ENCODE measurements at regions not wholly inside any gene's neighbourhood (a gene's known extent, or its start where the extent isn't known, plus 50 kb on each side); places are given as distances from the start of the nearest gene placed in this dataset.

DNA sequence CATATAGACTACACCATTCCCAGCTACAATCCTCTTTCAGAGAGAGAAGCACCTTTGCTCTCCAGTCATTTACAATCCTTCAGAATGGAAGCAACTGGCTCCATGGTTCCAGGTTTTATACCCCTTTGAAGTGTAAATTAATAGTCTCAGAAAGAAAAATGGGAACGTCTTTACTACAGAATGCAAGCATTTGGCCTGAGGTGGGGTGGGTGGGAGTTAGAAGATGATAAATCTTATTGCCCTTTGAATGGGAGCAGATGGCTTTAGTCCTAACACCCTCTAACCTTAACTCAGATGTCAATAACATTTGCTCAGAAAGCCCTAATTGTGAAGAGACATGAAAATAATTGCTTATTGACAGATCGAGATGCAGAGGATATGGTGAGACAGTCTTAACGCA, 84.2 kb upstream of the KCNMA1 start:
- Histone ChIP-seq H3K27ac (ENCODE audit: control insufficient read depth, insufficient read depth, low read length) (no peak overlapping the region), H3K4me3 (ENCODE audit: control insufficient read depth in 2 of 3, extremely low read depth in 1 of 3, insufficient read depth in 2 of 3, low read depth in 1 of 3, low read length in 3 of 3) (no peak overlapping the region), H3K4me1 (ENCODE audit: control insufficient read depth, extremely low read depth, insufficient read depth, low read length) (peaks cover 7% of the 10 kb centered on the region), H3K4me2 (ENCODE audit: control insufficient read depth, extremely low read depth, insufficient read depth, low read depth, low read length) (no peak overlapping the region), H3K9me3 (ENCODE audit: control insufficient read depth, low read depth, low read length) (no peaks in the 10 kb centered on the region), H4K20me1 (ENCODE audit: control insufficient read depth, extremely low read depth, insufficient read depth, low read length) (no peaks in the 10 kb centered on the region), H3K79me2 (ENCODE audit: control insufficient read depth, insufficient read depth, low read length) (no peaks in the 10 kb centered on the region), H3K36me3 (ENCODE audit: control insufficient read depth in 2 of 2, extremely low read depth in 1 of 2, insufficient read depth in 2 of 2, low read length in 2 of 2) (no peaks in the 10 kb centered on the region), H2AFZ (ENCODE audit: control insufficient read depth, low read length) (no peak overlapping the region), H3K27me3 (ENCODE audit: control insufficient read depth, extremely low read depth, insufficient read depth, low read length) (no peaks in the 10 kb centered on the region), H3K9ac (ENCODE audit: control insufficient read depth, extremely low read depth, insufficient read depth, low read length) (no peak overlapping the region), H3K9me1 (ENCODE audit: control insufficient read depth, extremely low read depth, insufficient read depth, low read length) (no peaks in the 10 kb centered on the region)
- FAIRE-seq (peak; percentile 29), DNase-seq (ENCODE audit: low read depth, low spot score) (no peak)
- TF ChIP-seq, protein P1, sequence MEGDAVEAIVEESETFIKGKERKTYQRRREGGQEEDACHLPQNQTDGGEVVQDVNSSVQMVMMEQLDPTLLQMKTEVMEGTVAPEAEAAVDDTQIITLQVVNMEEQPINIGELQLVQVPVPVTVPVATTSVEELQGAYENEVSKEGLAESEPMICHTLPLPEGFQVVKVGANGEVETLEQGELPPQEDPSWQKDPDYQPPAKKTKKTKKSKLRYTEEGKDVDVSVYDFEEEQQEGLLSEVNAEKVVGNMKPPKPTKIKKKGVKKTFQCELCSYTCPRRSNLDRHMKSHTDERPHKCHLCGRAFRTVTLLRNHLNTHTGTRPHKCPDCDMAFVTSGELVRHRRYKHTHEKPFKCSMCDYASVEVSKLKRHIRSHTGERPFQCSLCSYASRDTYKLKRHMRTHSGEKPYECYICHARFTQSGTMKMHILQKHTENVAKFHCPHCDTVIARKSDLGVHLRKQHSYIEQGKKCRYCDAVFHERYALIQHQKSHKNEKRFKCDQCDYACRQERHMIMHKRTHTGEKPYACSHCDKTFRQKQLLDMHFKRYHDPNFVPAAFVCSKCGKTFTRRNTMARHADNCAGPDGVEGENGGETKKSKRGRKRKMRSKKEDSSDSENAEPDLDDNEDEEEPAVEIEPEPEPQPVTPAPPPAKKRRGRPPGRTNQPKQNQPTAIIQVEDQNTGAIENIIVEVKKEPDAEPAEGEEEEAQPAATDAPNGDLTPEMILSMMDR (optimal IDR thresholded peaks at IDR 0.05 in 1 of 3, IDR thresholded peaks at IDR 0.05 in 1 of 3, conservative IDR thresholded peaks at IDR 0.05 in 1 of 3; ENCODE audit: extremely low read depth in 1 of 3, insufficient read depth in 2 of 3, low read length in 3 of 3): no peak
- TF ChIP-seq EZH2 (IDR thresholded peaks at IDR 0.05; ENCODE audit: low read length): no peak
- dilution Hi-C loops (cut with MboI; ENCODE audit: extremely low pct_ligation_motif_present, low sequenced_read_pairs): no loop called here

DNA sequence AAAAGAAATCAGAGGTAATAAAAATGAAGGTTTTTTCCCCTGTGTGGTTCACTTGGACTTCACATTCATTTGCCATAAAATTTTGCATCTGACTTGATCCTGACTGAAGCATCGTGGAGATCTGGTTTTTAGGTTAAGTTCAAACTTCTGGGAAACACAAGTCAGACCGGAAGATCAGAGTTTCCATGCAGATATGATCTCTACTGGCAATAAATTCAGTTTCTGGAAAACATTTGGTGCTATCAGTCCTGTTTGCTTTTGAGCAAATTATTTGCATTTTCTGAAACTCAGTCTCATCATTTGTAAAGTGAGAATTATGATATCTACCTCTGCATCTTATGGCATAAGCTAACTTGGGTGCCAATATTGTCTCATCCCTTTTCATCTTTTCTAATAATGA, 81.3 kb upstream of the KCNMA1 start:
- no peaks in the 10 kb centered on the region for H4K20me1 ChIP-seq (ENCODE audit: control insufficient read depth, extremely low read depth, insufficient read depth, low read length)
- FAIRE-seq: no peak
- no peaks in the 10 kb centered on the region for H3K9me1 ChIP-seq (ENCODE audit: control insufficient read depth, extremely low read depth, insufficient read depth, low read length)
- no peaks in the 10 kb centered on the region for H3K79me2 ChIP-seq (ENCODE audit: control insufficient read depth, insufficient read depth, low read length)
- H3K9ac ChIP-seq (ENCODE audit: control insufficient read depth, extremely low read depth, insufficient read depth, low read length): no peak overlapping the region
- no peak for DNase-seq (ENCODE audit: low read depth, low spot score)
- no peak overlapping the region for H3K4me2 ChIP-seq (ENCODE audit: control insufficient read depth, extremely low read depth, insufficient read depth, low read depth, low read length)
- peaks cover 7% of the 10 kb centered on the region for H3K4me1 ChIP-seq (ENCODE audit: control insufficient read depth, extremely low read depth, insufficient read depth, low read length)
- no peak overlapping the region for H3K27ac ChIP-seq (ENCODE audit: control insufficient read depth, insufficient read depth, low read length)
- H3K9me3 ChIP-seq (ENCODE audit: control insufficient read depth, low read depth, low read length): no peaks in the 10 kb centered on the region
- H3K4me3 ChIP-seq (ENCODE audit: control insufficient read depth in 2 of 3, extremely low read depth in 1 of 3, insufficient read depth in 2 of 3, low read depth in 1 of 3, low read length in 3 of 3): no peak overlapping the region
- TF ChIP-seq, protein P1 (optimal IDR thresholded peaks at IDR 0.05 in 1 of 3, IDR thresholded peaks at IDR 0.05 in 1 of 3, conservative IDR thresholded peaks at IDR 0.05 in 1 of 3; ENCODE audit: extremely low read depth in 1 of 3, insufficient read depth in 2 of 3, low read length in 3 of 3): no peak
- no peak for TF ChIP-seq EZH2 (IDR thresholded peaks at IDR 0.05; ENCODE audit: low read length)
- no peak overlapping the region for H2AFZ ChIP-seq (ENCODE audit: control insufficient read depth, low read length)
- dilution Hi-C loops (cut with MboI; ENCODE audit: extremely low pct_ligation_motif_present, low sequenced_read_pairs): no loop called here
- no peaks in the 10 kb centered on the region for H3K36me3 ChIP-seq (ENCODE audit: control insufficient read depth in 2 of 2, extremely low read depth in 1 of 2, insufficient read depth in 2 of 2, low read length in 2 of 2)
- H3K27me3 ChIP-seq (ENCODE audit: control insufficient read depth, extremely low read depth, insufficient read depth, low read length): no peaks in the 10 kb centered on the region
